Neural progenitor cell (in vitro differentiated cells): ENCODE measurements at regions not wholly inside any gene's neighbourhood (a gene's known extent, or its start where the extent isn't known, plus 50 kb on each side); places are given as distances from the start of the nearest gene placed in this dataset.

Source experiments
- CTCF ChIP-seq: fragments of 200-600 bp; sonication (generic); IDR thresholded peaks from 2 replicates; pipeline ENCODE4 v1.5.1; 2017; ENCODE audit warnings: antibody characterized with exemption, mild to moderate bottlenecking
- EZH2 ChIP-seq: fragments of 200-600 bp; sonication (generic); IDR thresholded peaks from 2 replicates; pipeline ENCODE4 v1.6.1; 2017; ENCODE audit warnings: antibody characterized with exemption, mild to moderate bottlenecking, moderate library complexity

GRCh38 chr6:15798533-15799255 is 135.9 kb upstream of the DTNBP1 start:
- TF ChIP-seq CTCF (no peak), EZH2 (no peak)
